Prostate gland (tissue), 2 donors: ENCODE measurements at regions not wholly inside any gene's neighbourhood (a gene's known extent, or its start where the extent isn't known, plus 50 kb on each side); places are given as distances from the start of the nearest gene placed in this dataset.

Source experiments
- CTCF ChIP-seq, 4 experiments: fragments of 200-600 bp in 2 of 4; fragments of 450-650 bp in 2 of 4; sonication (generic) in 2 of 4; IDR thresholded peaks; 1 replicate in 3 of 4; 2 replicates in 1 of 4; pipeline ENCODE4 v1.5.1; 2016 to 2019; ENCODE audit warnings: antibody characterized with exemption in 4 of 4, mild to moderate bottlenecking in 2 of 4, moderate library complexity in 2 of 4
- POLR2A ChIP-seq: fragments of 450-650 bp; IDR thresholded peaks from one replicate; pipeline ENCODE4 v1.6.1; 2016; ENCODE audit warnings: antibody characterized with exemption, mild to moderate bottlenecking

DNA sequence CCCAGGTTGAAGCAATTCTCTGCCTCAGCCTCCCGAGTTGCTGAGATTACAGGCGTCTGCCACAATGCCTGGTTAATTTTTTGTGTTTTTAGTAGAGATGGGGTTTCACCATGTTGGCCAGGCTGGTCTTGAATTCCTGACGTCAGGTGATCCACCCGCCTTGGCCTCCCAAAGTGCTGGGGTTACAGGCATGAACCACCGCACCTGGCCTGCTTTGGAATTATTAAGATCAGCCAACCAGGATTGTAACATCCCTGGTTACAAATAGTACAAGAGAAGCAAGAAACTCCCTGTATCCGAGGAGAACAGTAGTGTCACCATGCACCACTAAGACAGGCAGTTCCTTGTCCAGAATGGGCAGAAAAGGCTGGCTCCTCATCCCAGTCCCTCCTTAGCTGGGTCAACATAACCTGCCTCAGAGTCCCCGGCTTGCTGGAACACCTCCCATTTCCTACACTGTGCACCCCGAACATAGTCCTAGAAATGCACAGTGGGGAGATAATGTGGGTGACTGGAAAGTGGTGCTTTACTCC, 77.2 kb upstream of the INCENP start:
- TF ChIP-seq CTCF (IDR thresholded peaks at IDR 0.05) (no peak), POLR2A (no peak)
